Limb (tissue), 2 donors: ENCODE measurements at regions not wholly inside any gene's neighbourhood (a gene's known extent, or its start where the extent isn't known, plus 50 kb on each side); places are given as distances from the start of the nearest gene placed in this dataset.

ENCODE experiments used
- DNase-seq, 2 donors: peaks; one replicate each; pipeline ENCODE4 v3.0.0-alpha.2; 2016; ENCODE audit errors: extremely low spot score in 2 of 2

GRCh38 chr16:51500306-51500705 is 349.2 kb upstream of the SALL1 start:
- no peak for DNase-seq

- DNase-seq: no peak
These were observed 346.6 kb upstream of the SALL1 start for GRCh38 chr16:51497541-51498211.

DNA sequence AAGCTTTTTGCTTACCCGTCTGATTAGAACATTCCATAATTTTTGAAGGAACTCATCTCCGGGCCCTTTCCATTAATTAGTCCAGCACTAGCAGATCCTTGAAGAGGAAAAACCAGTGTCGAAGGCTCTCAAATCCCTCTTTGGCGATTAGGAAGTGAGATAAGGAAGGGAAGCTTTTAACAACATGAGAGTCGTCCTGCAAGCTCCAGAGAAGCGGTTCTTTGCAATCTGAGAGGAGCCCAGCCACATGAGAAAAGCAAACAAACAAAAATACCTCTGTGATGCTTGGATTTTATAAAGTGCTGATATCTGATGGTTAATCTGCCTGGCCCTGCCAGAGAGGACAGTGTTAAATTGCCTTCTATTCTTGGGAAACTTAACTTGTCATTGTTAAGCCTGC is 339.8 kb upstream of the SALL1 start:
- no peak for DNase-seq

DNA sequence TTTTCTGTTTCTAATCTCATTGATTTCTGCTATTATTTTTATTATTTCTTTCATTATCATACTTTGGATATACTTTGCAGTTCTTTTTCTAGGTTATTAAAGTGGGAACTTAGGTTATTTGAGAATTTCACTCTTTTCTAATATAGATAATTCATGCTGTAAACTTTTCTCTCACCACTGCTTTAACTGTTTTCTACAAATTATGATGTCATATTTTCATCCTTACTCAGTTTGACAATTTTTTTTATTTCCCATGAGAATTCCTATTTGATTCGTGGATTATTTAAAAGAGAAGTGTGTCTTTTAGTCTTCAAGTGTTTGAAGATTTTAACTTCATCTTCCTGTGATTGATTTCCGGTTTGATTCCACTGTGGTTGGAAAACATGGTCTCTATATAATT is 336.8 kb upstream of the SALL1 start:
- DNase-seq: no peak

GRCh38 chr16:51474414-51475091 is 323.5 kb upstream of the SALL1 start:
- DNase-seq: no peak

DNA sequence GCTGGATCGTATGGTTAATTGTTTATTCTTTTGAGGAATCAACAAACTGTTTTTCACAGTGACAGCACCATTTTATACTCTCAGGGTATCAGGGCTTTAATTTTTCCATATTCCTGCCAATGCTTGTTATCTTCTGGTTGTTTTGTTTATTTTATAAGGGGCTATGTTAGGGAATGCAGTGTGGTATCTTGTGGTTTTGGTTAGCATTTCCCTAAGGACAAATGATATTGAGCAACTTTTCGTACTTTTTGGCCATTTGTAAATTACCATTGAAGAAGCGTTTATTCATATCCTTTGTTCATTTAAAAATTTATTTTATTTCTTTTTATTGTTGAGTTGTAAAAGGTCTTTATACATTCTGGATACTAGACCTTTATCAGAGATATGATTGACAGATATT is 322.0 kb upstream of the SALL1 start:
- no peak for DNase-seq

DNA sequence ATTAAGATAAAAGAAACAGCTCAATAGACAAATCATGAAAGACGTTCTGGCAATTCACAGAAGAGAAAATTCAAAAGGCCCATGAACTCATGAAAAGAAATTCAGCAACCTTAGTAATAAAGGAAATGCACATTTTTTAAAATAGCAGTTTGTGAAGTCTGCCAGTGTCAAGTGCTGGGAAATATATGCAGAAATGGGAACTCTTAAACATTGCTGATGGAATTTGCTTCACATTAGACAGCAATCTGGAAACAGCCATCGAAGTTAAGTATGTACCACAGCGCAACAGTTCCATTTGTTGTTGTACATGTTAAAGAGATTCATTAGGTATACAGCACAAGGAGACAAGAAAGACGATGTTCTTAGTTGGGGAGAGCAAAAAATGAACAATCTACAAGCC is 319.4 kb upstream of the SALL1 start:
- no peak for DNase-seq

- DNase-seq: no peak
These were observed 313.9 kb upstream of the SALL1 start for GRCh38 chr16:51464996-51465395.

DNA sequence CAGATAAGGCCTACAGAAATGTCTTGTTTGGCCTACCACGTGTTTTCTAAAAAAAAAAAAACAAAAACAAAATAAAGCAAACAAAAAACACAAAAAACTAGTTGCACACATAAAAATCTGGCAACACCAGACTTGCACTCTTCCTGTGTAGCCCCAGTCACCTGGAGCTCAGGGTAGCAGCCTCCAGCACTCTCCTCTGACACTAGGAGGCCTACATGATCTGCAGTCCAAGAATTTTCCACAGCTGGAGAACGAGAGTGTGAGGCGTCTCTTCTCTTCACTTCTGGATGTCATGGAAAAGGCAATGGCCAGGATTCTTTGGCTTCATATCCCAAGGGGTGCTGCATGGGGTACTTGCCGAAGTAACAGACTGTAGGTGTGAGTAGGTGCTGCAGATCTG is 310.2 kb upstream of the SALL1 start:
- DNase-seq: no peak

DNA sequence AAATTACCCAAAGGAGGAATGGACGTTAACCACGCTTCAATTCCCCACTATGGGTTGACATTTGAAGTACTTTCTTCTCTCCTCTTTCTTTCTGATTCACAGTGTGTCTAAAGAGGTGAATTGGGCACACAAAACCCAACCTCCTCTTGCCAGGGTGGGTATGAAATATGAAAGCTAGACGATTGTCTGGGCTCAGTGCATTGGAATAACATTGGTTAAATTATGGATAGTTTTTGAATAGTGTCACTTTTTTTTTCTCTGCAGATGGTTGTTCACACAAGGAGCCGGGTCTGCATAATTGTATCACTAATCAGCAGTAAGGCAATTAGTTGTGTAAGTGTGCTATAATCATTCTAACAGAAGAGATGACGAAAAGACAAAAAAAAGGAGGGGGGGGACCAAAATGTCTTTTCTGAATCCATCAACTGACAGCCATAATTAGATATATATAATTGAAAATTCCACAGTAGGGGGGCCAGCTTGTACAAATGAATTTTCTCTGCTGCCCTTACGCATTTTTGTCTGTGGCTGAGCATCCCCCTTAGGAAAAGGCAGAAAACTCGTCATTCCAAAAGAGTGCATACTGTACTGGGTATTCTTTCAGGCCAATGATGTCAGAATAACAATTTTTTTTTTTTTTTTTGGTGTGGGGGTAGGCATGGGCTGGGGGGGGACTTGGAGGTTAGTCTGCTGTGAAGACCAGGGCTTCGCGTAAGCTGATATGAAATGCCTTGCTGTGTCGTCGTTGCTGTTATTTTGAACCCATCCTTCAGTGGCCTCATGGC is 307.5 kb upstream of the SALL1 start:
- DNase-seq: no peak

- no peak for DNase-seq
These were observed 306.7 kb upstream of the SALL1 start for GRCh38 chr16:51457775-51458174.

GRCh38 chr16:51455398-51455797 is 304.3 kb upstream of the SALL1 start:
- DNase-seq: no peak

GRCh38 chr16:51453251-51453650 is 302.2 kb upstream of the SALL1 start:
- DNase-seq: no peak

GRCh38 chr16:51450909-51451308 is 299.8 kb upstream of the SALL1 start:
- no peak for DNase-seq

DNA sequence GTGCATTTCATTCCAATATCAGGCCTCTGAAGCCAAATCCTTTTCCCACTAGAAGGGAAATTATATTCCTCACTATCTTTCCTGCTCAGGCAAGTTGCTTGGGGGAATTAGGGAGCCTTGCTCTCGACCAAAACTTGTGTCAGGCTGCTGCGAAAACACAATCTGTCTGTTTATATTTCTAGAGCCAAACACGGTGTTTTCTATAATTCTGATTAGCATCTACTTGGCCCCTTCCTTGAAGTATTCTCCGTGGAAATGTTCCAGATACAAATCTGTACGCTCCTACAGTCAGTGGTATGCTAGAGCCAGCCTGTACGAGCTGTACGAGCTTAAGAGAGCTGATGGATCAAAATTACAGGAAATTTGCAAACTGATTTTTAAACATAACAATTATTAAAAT is 299.3 kb upstream of the SALL1 start:
- DNase-seq: no peak

GRCh38 chr16:51449441-51449840 is 298.4 kb upstream of the SALL1 start:
- DNase-seq: no peak

GRCh38 chr16:51445250-51445649 is 294.2 kb upstream of the SALL1 start:
- DNase-seq: no peak

GRCh38 chr16:51443934-51444333 is 292.9 kb upstream of the SALL1 start:
- DNase-seq: no peak

- DNase-seq: no peak
These were observed 291.2 kb upstream of the SALL1 start for GRCh38 chr16:51442141-51442870.

GRCh38 chr16:51440131-51440889 is 289.2 kb upstream of the SALL1 start:
- DNase-seq: no peak

DNA sequence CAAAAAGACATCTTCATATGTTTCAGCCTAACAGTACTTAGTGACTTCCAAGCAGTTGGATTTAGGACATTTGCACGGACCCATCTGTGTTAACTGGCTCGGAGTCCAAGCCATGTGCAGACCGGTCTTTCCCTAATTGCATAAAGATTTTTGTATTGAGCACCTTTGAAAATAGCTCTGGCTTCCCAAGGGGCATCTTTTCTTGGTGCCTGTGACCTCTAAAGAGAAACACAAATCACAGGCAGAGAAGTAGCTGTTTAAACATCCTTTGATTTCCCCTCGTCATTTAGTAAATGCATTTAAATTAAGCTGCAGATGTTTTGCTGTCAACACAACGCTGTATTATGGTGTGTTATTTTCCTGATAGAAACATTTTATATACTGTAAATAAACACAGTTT is 288.2 kb upstream of the SALL1 start:
- DNase-seq: no peak
